ENCODE measurements at regions not wholly inside any gene's neighbourhood (a gene's known extent, or its start where the extent isn't known, plus 50 kb on each side); places are given as distances from the start of the nearest gene placed in this dataset.

GRCh38 chr2:205898744-205899143 lies 187.2 kb downstream of the INO80D start:
- TF ChIP-seq EZH2 (IDR thresholded peaks at IDR 0.05; ENCODE audit: low read length, missing control alignments): no peak
- TF ChIP-seq, protein P1, sequence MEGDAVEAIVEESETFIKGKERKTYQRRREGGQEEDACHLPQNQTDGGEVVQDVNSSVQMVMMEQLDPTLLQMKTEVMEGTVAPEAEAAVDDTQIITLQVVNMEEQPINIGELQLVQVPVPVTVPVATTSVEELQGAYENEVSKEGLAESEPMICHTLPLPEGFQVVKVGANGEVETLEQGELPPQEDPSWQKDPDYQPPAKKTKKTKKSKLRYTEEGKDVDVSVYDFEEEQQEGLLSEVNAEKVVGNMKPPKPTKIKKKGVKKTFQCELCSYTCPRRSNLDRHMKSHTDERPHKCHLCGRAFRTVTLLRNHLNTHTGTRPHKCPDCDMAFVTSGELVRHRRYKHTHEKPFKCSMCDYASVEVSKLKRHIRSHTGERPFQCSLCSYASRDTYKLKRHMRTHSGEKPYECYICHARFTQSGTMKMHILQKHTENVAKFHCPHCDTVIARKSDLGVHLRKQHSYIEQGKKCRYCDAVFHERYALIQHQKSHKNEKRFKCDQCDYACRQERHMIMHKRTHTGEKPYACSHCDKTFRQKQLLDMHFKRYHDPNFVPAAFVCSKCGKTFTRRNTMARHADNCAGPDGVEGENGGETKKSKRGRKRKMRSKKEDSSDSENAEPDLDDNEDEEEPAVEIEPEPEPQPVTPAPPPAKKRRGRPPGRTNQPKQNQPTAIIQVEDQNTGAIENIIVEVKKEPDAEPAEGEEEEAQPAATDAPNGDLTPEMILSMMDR (conservative IDR thresholded peaks at IDR 0.05 in 1 of 2, IDR thresholded peaks at IDR 0.05 in 1 of 2; ENCODE audit: low read depth in 1 of 2, low read length in 2 of 2): no peak

Data from fibroblast of lung (primary cell).